HEK293 (cell line): ENCODE measurements at regions not wholly inside any gene's neighbourhood (a gene's known extent, or its start where the extent isn't known, plus 50 kb on each side); places are given as distances from the start of the nearest gene placed in this dataset.
A peak's percentile ranks its signal among the peaks of the same experiment; 100 is the strongest.

Experiments
- CTCF ChIA-PET: fragments of 350-600 bp; formaldehyde crosslinking; extraction: SDS; loops from one replicate; lab custom pipeline; 2021; ENCODE audit warnings: antibody characterized with exemption; lab: Yijun Ruan, JAX
- POLR2A ChIA-PET: fragments of 300-600 bp; formaldehyde crosslinking; extraction: SDS; loops from one replicate; lab custom pipeline; 2020; ENCODE audit warnings: antibody characterized with exemption, inconsistent platforms; lab: Yijun Ruan, JAX
- H3K27ac ChIP-seq: fragments of 200-500 bp; sonication (Bioruptor generic); 2 replicates; pipeline ENCODE4 v1.5.1; 2014; ENCODE audit warnings: low read depth, low read length, control low read depth, inconsistent platforms; ENCODE audit errors: extremely low read depth
- H3K36me3 ChIP-seq, 2 experiments: fragments of 200-500 bp in 1 of 2; sonication (Bioruptor generic) in 1 of 2; 1 replicate in 1 of 2; 2 replicates in 1 of 2; pipeline ENCODE4 v1.5.1; 2014 to 2017; ENCODE audit warnings: inconsistent platforms in 2 of 2, low read length in 2 of 2; ENCODE audit not compliant: control insufficient read depth in 2 of 2, insufficient read depth in 1 of 2
- H3K4me1 ChIP-seq: fragments of 200-500 bp; sonication (Bioruptor generic); 2 replicates; pipeline ENCODE4 v1.5.1; 2014; ENCODE audit warnings: mild to moderate bottlenecking, low read length, inconsistent platforms; ENCODE audit not compliant: control insufficient read depth, insufficient read depth
- H3K4me3 ChIP-seq: 2 replicates; pipeline ENCODE4 v1.5.1; 2011; ENCODE audit warnings: low read depth, mild to moderate bottlenecking, control low read depth, low read length, moderate library complexity
- H3K9me3 ChIP-seq: fragments of 200-500 bp; sonication (Bioruptor generic); 2 replicates; pipeline ENCODE4 v1.5.1; 2014; ENCODE audit warnings: low read depth, low read length, inconsistent platforms; ENCODE audit not compliant: control insufficient read depth, insufficient read depth
- HOXD13 ChIP-seq: sonication (generic); formaldehyde crosslinking; IDR thresholded peaks from 2 replicates; pipeline ENCODE4 v1.8.0; 2022; ENCODE audit warnings: missing genetic modification reagents, borderline replicate concordance
- KLF16 ChIP-seq: fragments of 450-650 bp; formaldehyde crosslinking; IDR thresholded peaks from 2 replicates; pipeline ENCODE4 v1.5.1; 2017; ENCODE audit warnings: missing biosample characterization, missing genetic modification characterization
- REPIN1 ChIP-seq: fragments of 450-650 bp; formaldehyde crosslinking; IDR thresholded peaks from 2 replicates; pipeline ENCODE4 v1.5.1; 2017; ENCODE audit warnings: missing biosample characterization, missing genetic modification characterization, low read depth
- ZBTB17 ChIP-seq: fragments of 450-650 bp; formaldehyde crosslinking; IDR thresholded peaks from 2 replicates; pipeline ENCODE4 v1.5.1; 2016; ENCODE audit warnings: missing biosample characterization, missing genetic modification characterization
- ZBTB7A ChIP-seq: fragments of 450-650 bp; formaldehyde crosslinking; IDR thresholded peaks from 2 replicates; pipeline ENCODE4 v1.5.1; 2016; ENCODE audit warnings: low read depth, missing biosample characterization, missing genetic modification characterization
- ZEB2 ChIP-seq: fragments of 450-650 bp; formaldehyde crosslinking; IDR thresholded peaks from 2 replicates; pipeline ENCODE4 v1.5.1; 2016; ENCODE audit warnings: missing biosample characterization, missing genetic modification characterization
- ZFP69B ChIP-seq: fragments of 450-650 bp; formaldehyde crosslinking; IDR thresholded peaks from 2 replicates; pipeline ENCODE4 v1.5.1; 2016; ENCODE audit warnings: missing biosample characterization, missing genetic modification characterization
- ZIC2 ChIP-seq: fragments of 450-650 bp; formaldehyde crosslinking; IDR thresholded peaks from 2 replicates; pipeline ENCODE4 v1.5.1; 2016; ENCODE audit warnings: missing biosample characterization, missing genetic modification characterization
- ZNF138 ChIP-seq: fragments of 450-650 bp; formaldehyde crosslinking; IDR thresholded peaks from 2 replicates; pipeline ENCODE4 v1.5.1; 2016; ENCODE audit warnings: missing biosample characterization, missing genetic modification characterization, borderline replicate concordance
- ZNF140 ChIP-seq: fragments of 450-650 bp; formaldehyde crosslinking; IDR thresholded peaks from 2 replicates; pipeline ENCODE4 v1.5.1; 2016; ENCODE audit warnings: missing biosample characterization, missing genetic modification characterization
- ZNF155 ChIP-seq: fragments of 450-650 bp; formaldehyde crosslinking; IDR thresholded peaks from 2 replicates; pipeline ENCODE4 v1.5.1; 2016; ENCODE audit warnings: missing biosample characterization, missing genetic modification characterization
- ZNF2 ChIP-seq: fragments of 450-650 bp; formaldehyde crosslinking; IDR thresholded peaks from 2 replicates; pipeline ENCODE4 v1.5.1; 2016; ENCODE audit warnings: missing biosample characterization, missing genetic modification characterization
- ZNF211 ChIP-seq: fragments of 450-650 bp; formaldehyde crosslinking; IDR thresholded peaks from 2 replicates; pipeline ENCODE4 v1.5.1; 2016; ENCODE audit warnings: low read depth, missing biosample characterization, missing genetic modification characterization
- ZNF416 ChIP-seq: fragments of 450-650 bp; formaldehyde crosslinking; IDR thresholded peaks from 2 replicates; pipeline ENCODE4 v1.5.1; 2016; ENCODE audit warnings: missing biosample characterization, missing genetic modification characterization
- ZNF426 ChIP-seq: fragments of 450-650 bp; formaldehyde crosslinking; IDR thresholded peaks from 2 replicates; pipeline ENCODE4 v1.5.1; 2017; ENCODE audit warnings: missing biosample characterization, missing genetic modification characterization, mild to moderate bottlenecking, inconsistent platforms, moderate library complexity
- ZNF558 ChIP-seq: fragments of 450-650 bp; formaldehyde crosslinking; IDR thresholded peaks from 2 replicates; pipeline ENCODE4 v1.5.1; 2016; ENCODE audit warnings: missing biosample characterization, missing genetic modification characterization
- ZNF747 ChIP-seq: fragments of 450-650 bp; formaldehyde crosslinking; IDR thresholded peaks from 2 replicates; pipeline ENCODE4 v1.5.1; 2016; ENCODE audit warnings: missing biosample characterization, missing genetic modification characterization
- ZXDB ChIP-seq: fragments of 450-650 bp; formaldehyde crosslinking; IDR thresholded peaks from 2 replicates; pipeline ENCODE4 v1.5.1; 2016; ENCODE audit warnings: missing biosample characterization, missing genetic modification characterization
- TF ChIP-seq, protein P1 (sequence below): fragments of 450-650 bp; formaldehyde crosslinking; IDR thresholded peaks from 2 replicates; pipeline ENCODE4 v1.5.1; 2016; ENCODE audit warnings: missing biosample characterization, missing genetic modification characterization, borderline replicate concordance
- TF ChIP-seq, protein P2 (sequence below): fragments of 450-650 bp; formaldehyde crosslinking; IDR thresholded peaks from 2 replicates; pipeline ENCODE4 v1.5.1; 2017; ENCODE audit warnings: missing biosample characterization, missing genetic modification characterization

DNA sequence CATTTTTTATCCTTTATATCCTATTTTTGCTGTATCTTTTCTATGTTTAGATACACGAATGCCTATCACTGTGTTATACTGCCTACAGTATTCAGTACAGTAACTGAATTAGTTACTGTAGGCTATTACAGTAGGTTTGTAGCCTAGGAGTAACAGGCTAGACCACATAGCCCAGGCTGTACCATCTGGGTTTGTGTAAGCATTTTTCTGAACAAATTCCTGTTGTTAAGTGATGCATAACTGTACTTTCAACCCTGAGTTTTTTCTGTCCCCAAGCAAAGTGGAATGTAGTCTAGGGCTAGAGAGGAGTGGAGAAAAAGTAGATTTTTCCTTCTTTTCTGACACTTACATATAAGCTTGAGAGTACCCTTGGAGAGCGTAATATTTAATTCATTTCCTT lies 282.1 kb downstream of the HS3ST3B1 start:
- Histone ChIP-seq H3K9me3 (no peaks in the 10 kb centered on the region), H3K36me3 (no peaks in the 10 kb centered on the region), H3K4me3 (no peak overlapping the region), H3K27ac (no peak overlapping the region), H3K4me1 (no peaks in the 10 kb centered on the region)
- ChIA-PET CTCF (no interaction called here), POLR2A (no interaction called here)
- TF ChIP-seq ZNF426 = no peak
- TF ChIP-seq, protein P1, sequence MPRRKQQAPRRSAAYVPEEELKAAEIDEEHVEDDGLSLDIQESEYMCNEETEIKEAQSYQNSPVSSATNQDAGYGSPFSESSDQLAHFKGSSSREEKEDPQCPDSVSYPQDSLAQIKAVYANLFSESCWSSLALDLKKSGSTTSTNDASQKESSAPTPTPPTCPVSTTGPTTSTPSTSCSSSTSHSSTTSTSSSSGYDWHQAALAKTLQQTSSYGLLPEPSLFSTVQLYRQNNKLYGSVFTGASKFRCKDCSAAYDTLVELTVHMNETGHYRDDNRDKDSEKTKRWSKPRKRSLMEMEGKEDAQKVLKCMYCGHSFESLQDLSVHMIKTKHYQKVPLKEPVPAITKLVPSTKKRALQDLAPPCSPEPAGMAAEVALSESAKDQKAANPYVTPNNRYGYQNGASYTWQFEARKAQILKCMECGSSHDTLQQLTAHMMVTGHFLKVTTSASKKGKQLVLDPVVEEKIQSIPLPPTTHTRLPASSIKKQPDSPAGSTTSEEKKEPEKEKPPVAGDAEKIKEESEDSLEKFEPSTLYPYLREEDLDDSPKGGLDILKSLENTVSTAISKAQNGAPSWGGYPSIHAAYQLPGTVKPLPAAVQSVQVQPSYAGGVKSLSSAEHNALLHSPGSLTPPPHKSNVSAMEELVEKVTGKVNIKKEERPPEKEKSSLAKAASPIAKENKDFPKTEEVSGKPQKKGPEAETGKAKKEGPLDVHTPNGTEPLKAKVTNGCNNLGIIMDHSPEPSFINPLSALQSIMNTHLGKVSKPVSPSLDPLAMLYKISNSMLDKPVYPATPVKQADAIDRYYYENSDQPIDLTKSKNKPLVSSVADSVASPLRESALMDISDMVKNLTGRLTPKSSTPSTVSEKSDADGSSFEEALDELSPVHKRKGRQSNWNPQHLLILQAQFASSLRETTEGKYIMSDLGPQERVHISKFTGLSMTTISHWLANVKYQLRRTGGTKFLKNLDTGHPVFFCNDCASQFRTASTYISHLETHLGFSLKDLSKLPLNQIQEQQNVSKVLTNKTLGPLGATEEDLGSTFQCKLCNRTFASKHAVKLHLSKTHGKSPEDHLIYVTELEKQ (tag by site-specific recombination) = no peak
- TF ChIP-seq ZNF2 (tag by site-specific recombination) = no peak
- TF ChIP-seq ZNF416 (tag by site-specific recombination) = no peak

DNA sequence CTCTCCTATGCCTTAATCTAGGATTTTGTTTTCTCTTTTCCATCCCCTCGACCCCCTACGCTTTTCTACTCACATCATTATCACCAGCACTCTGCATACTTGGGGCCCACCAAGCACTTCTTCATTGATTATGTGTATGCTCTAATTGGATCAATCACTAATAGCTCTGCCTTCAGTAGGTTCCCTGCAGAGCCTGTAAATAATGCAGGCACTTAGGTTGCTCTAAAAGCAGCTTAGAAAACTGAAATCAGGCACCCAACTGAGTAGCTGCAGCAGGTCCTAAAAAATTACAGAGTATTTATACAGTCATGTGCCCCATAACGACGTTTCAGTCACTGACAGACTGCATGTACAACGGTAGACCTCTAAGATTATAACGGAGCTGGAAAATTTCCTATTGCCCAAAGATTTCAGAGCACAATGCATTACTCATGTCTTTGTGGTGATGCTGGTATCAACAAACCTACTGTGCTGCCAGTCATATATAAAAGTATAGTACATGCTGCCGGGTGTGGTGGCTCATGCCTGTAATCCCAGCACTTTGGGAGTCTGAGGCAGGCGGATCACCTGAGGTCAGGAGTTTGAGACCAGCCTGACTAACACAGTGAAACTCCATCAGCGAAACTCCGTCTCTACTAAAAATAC lies 280.4 kb downstream of the HS3ST3B1 start:
- Histone ChIP-seq H3K36me3 (no peaks in the 10 kb centered on the region), H3K4me1 (no peaks in the 10 kb centered on the region), H3K9me3 (no peaks in the 10 kb centered on the region), H3K27ac (no peak overlapping the region), H3K4me3 (no peak overlapping the region)
- CTCF ChIA-PET = interaction anchor here (0.6 kb wide), 1 partner anchor 204 kb away, joined by 3 read pairs; no protein-coding TSS in a partner anchor
- POLR2A ChIA-PET = no interaction called here
- no peak for TF ChIP-seq HOXD13 (CRISPR knock-in tag)
- TF ChIP-seq, protein P2, sequence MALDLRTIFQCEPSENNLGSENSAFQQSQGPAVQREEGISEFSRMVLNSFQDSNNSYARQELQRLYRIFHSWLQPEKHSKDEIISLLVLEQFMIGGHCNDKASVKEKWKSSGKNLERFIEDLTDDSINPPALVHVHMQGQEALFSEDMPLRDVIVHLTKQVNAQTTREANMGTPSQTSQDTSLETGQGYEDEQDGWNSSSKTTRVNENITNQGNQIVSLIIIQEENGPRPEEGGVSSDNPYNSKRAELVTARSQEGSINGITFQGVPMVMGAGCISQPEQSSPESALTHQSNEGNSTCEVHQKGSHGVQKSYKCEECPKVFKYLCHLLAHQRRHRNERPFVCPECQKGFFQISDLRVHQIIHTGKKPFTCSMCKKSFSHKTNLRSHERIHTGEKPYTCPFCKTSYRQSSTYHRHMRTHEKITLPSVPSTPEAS = no peak
- 0 out of 2 replicates have a peak, but pooled peaks have one; percentile 9 for TF ChIP-seq ZIC2
- TF ChIP-seq ZNF211 (tag by site-specific recombination) = no peak
- no peak for TF ChIP-seq ZNF138
- no peak for TF ChIP-seq ZNF155
- no peak for TF ChIP-seq ZXDB (tag by site-specific recombination)
- TF ChIP-seq ZEB2 (tag by site-specific recombination) = no peak

DNA sequence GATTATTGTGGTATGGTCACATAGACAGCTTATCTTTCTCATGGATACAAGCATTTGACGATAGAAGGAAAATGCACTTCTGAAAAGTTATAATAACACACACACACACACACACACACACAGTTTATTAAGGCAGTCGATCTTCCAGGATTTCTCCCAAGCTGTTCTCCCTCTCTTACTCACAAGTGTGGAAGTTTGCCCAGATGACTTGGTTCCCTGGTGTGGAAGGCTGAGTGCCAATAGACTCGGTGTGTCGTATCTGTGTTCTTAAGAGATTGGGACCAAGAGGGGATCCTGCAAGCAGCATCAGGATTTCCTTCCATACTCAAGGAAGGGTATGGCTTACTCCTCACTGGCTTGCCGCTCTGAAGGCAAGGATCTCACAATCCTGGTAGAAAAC lies 279.6 kb downstream of the HS3ST3B1 start:
- Histone ChIP-seq H3K4me1 (no peaks in the 10 kb centered on the region), H3K9me3 (no peaks in the 10 kb centered on the region), H3K4me3 (no peak overlapping the region), H3K27ac (no peak overlapping the region), H3K36me3 (no peaks in the 10 kb centered on the region)
- ChIA-PET CTCF (interaction anchor here (0.6 to 0.9 kb wide), 4 partner anchors 38 to 379 kb away, joined by 3 to 4 read pairs (median 4); no protein-coding TSS in a partner anchor), POLR2A (no interaction called here)
- TF ChIP-seq ZNF138 = no peak
- TF ChIP-seq ZNF558 (tag by site-specific recombination) = no peak
- no peak for TF ChIP-seq ZNF416 (tag by site-specific recombination)
- no peak for TF ChIP-seq ZBTB7A
- no peak for TF ChIP-seq REPIN1 (tag by site-specific recombination)
- TF ChIP-seq ZFP69B (tag by site-specific recombination) = no peak
- TF ChIP-seq ZBTB17 (tag by site-specific recombination) = no peak
- no peak for TF ChIP-seq KLF16 (tag by site-specific recombination)
- no peak for TF ChIP-seq ZNF140 (tag by site-specific recombination)
- TF ChIP-seq ZNF747 (tag by site-specific recombination) = no peak
